ENCODE measurements at regions not wholly inside any gene's neighbourhood (a gene's known extent, or its start where the extent isn't known, plus 50 kb on each side); places are given as distances from the start of the nearest gene placed in this dataset.
A peak's percentile ranks its signal among the peaks of the same experiment; 100 is the strongest.

GRCh38 chr4:186778134-186778533 is 54.5 kb upstream of the FAT1 start:
- no peaks in the 10 kb centered on the region for H3K79me2 ChIP-seq (ENCODE audit: control insufficient read depth in 1 of 2, insufficient read depth in 2 of 2, low read length in 2 of 2)
- WGBS, 2 experiments (ENCODE audit: extremely low coverage in 1 of 2, insufficient coverage in 1 of 2, insufficient read length in 1 of 2, insufficient replicate concordance in 2 of 2, low coverage in 1 of 2, low lambda C conversion rate in 2 of 2, missing lambda C conversion rate in 1 of 2): 91% methylated on average over 7 of the region's 7 CpGs; no CpG with 5 or more reads in 1 of the 2 experiments
- TF ChIP-seq MAFK (IDR thresholded peaks at IDR 0.05; ENCODE audit: low read depth, low read length) (no peak), GABPA (IDR thresholded peaks at IDR 0.05; ENCODE audit: borderline replicate concordance, insufficient read depth, low read length) (no peak), CTCF (IDR thresholded peaks at IDR 0.05; ENCODE audit: control extremely low read depth in 1 of 3, insufficient read depth in 1 of 3, low read depth in 1 of 3, low read length in 3 of 3) (peak in 1 of 3 experiments; percentile 19; a peak in 1 of 4 replicates), TAF7 (optimal IDR thresholded peaks at IDR 0.05; ENCODE audit: borderline replicate concordance, low read depth, low read length) (no peak), RAD21 (IDR thresholded peaks at IDR 0.05 in 1 of 2, conservative IDR thresholded peaks at IDR 0.05 in 1 of 2; ENCODE audit: low read depth in 2 of 2, low read length in 2 of 2) (0 out of 4 replicates have a peak, but pooled peaks of 1 of the 2 experiments have one; percentile 9)

More at GRCh38 chr4:186778134-186778533, 54.5 kb upstream of the FAT1 start:
- no peak overlapping the region for H3K23ac ChIP-seq (ENCODE audit: insufficient read length)
- no peaks in the 10 kb centered on the region for H3K27me3 ChIP-seq (replicated peaks in 1 of 4; ENCODE audit: control insufficient read depth in 3 of 4, extremely low read depth in 1 of 4, insufficient read depth in 3 of 4, low read length in 3 of 4)
- H3K36me3 ChIP-seq (ENCODE audit: control insufficient read depth in 2 of 4, insufficient read depth in 4 of 4, low read length in 3 of 4): no peaks in the 10 kb centered on the region
- POLR2A ChIA-PET (ENCODE audit: partially characterized antibody): no interaction called here
- H4K5ac ChIP-seq (ENCODE audit: insufficient read length, low read depth, low read length): no peak overlapping the region
- H2BK20ac ChIP-seq (ENCODE audit: low read length): no peak overlapping the region
- no peak overlapping the region for H3K4ac ChIP-seq (replicated peaks; ENCODE audit: insufficient read length, low read depth, low read length)
- H3K27ac ChIP-seq (ENCODE audit: low read depth, low read length): no peak overlapping the region
- no peak overlapping the region for H3K56ac ChIP-seq (replicated peaks; ENCODE audit: insufficient read length, low read depth, low read length)
- H3K14ac ChIP-seq (ENCODE audit: insufficient read length): no peak overlapping the region
- H2BK5ac ChIP-seq (ENCODE audit: low read depth, low read length): no peak overlapping the region
- no peak overlapping the region for H2BK12ac ChIP-seq (ENCODE audit: low read depth, low read length)
- no peaks in the 10 kb centered on the region for H3K79me1 ChIP-seq (ENCODE audit: low read depth, low read length)
- DNase-seq (ENCODE audit: low read depth in 1 of 2, low spot score in 2 of 2): no peak
- no peaks in the 10 kb centered on the region; a peak in 1 of 7 replicates for H3K4me1 ChIP-seq (replicated peaks in 1 of 4; ENCODE audit: control insufficient read depth in 3 of 4, insufficient read depth in 4 of 4, low read length in 3 of 4)
- H4K20me1 ChIP-seq (replicated peaks in 1 of 2; ENCODE audit: control insufficient read depth in 1 of 2, insufficient read depth in 2 of 2, low read length in 2 of 2): no peaks in the 10 kb centered on the region
- no peak overlapping the region for H2AK5ac ChIP-seq (ENCODE audit: low read depth, low read length)
- H2BK120ac ChIP-seq (replicated peaks; ENCODE audit: low read depth, low read length): no peak overlapping the region
- no peak overlapping the region for H3K18ac ChIP-seq (ENCODE audit: extremely low read depth, low read length)
- H3K9me3 ChIP-seq (ENCODE audit: insufficient read depth in 2 of 2, low read depth in 1 of 2, low read length in 1 of 2): no peaks in the 10 kb centered on the region
- FAIRE-seq: no peak
- CTCF ChIA-PET (ENCODE audit: partially characterized antibody): interaction anchor here (1.0 to 1.3 kb wide), 2 partner anchors 14 to 88 kb away, joined by 3 read pairs; no protein-coding TSS in a partner anchor
- H3K9ac ChIP-seq (replicated peaks in 1 of 4; ENCODE audit: extremely low read depth in 1 of 4, low read depth in 3 of 4, low read length in 3 of 4): no peak overlapping the region
- H2AFZ ChIP-seq (ENCODE audit: low read length): peak overlapping the region; percentile 3; the same call in 1 of the 2 replicates
- no peak overlapping the region for H2BK15ac ChIP-seq (ENCODE audit: low read length)
- no peak overlapping the region for H4K8ac ChIP-seq (ENCODE audit: extremely low read depth, insufficient read depth, low read length)
- no peak overlapping the region for H3K4me3 ChIP-seq (ENCODE audit: extremely low read depth in 1 of 4, insufficient read depth in 2 of 4, low read depth in 3 of 4, low read length in 4 of 4)
- no peak overlapping the region for H4K91ac ChIP-seq (replicated peaks; ENCODE audit: insufficient read length, low read length)
- no peak overlapping the region for H3K4me2 ChIP-seq (ENCODE audit: insufficient read depth in 1 of 2, low read depth in 2 of 2, low read length in 2 of 2)
- no peaks in the 10 kb centered on the region for H3K23me2 ChIP-seq (ENCODE audit: low read depth, low read length)

Data from H1 (cell line).